Panc1 (cell line): ENCODE measurements at regions not wholly inside any gene's neighbourhood (a gene's known extent, or its start where the extent isn't known, plus 50 kb on each side); places are given as distances from the start of the nearest gene placed in this dataset.

Source experiments
- ATAC-seq: fragments of 200-7000 bp; cut with Tn5 transposase; 2 replicates; pipeline ENCODE4 v1.9.1; 2020; ENCODE audit warnings: mild to moderate bottlenecking, moderate library complexity
- BruUV-seq: library from RNA; stranded (reverse); fragments of 400-500 nt; replicated peaks from 2 replicates; lab custom pipeline; 2021; lab: Mats Ljungman, UMichigan
- CTCF ChIA-PET: fragments of 300-600 bp; sonication (Branson Sonifier 250); formaldehyde crosslinking; loops from one replicate; lab custom pipeline; 2022; ENCODE audit warnings: antibody characterized with exemption; lab: Charles Lee
- POLR2A ChIA-PET: fragments of 300-600 bp; sonication (Branson Sonifier 250); formaldehyde crosslinking; loops from one replicate; lab custom pipeline; 2022; ENCODE audit warnings: antibody characterized with exemption; lab: Charles Lee
- DNase-seq: peaks from one replicate; pipeline ENCODE4 v3.0.0-alpha.2; 2010; ENCODE audit warnings: low read depth, low spot score
- H3K27ac ChIP-seq: 2 replicates; pipeline ENCODE4 v1.5.1; 2011; ENCODE audit warnings: mild to moderate bottlenecking, low read length, inconsistent platforms
- H3K27me3 ChIP-seq: fragments of 200-500 bp; sonication (Bioruptor generic); 2 replicates; pipeline ENCODE4 v1.6.0; 2014; ENCODE audit warnings: low read length, inconsistent platforms; ENCODE audit not compliant: control insufficient read depth, insufficient read depth
- H3K36me3 ChIP-seq: fragments of 200-500 bp; sonication (Bioruptor generic); 2 replicates; pipeline ENCODE4 v1.5.1; 2014; ENCODE audit warnings: inconsistent platforms, mild to moderate bottlenecking, low read length, moderate library complexity; ENCODE audit not compliant: control insufficient read depth, insufficient read depth
- H3K4me1 ChIP-seq: 2 replicates; pipeline ENCODE4 v1.5.1; 2011; ENCODE audit warnings: inconsistent platforms, mild to moderate bottlenecking, low read length, moderate library complexity; ENCODE audit not compliant: control insufficient read depth, insufficient read depth
- H3K4me3 ChIP-seq, 2 experiments: 2 replicates each; pipeline ENCODE4 v1.5.1; 2011 to 2012; ENCODE audit warnings: low read depth in 2 of 2, low read length in 2 of 2, mild to moderate bottlenecking in 2 of 2, inconsistent platforms in 1 of 2, moderate library complexity in 1 of 2
- H3K9me3 ChIP-seq: fragments of 200-500 bp; sonication (Bioruptor generic); 2 replicates; pipeline ENCODE4 v1.5.1; 2014; ENCODE audit warnings: low read depth, mild to moderate bottlenecking, inconsistent platforms, low read length, moderate library complexity; ENCODE audit not compliant: control insufficient read depth, insufficient read depth
- CTCF ChIP-seq: fragments of 450-650 bp; IDR thresholded peaks from 2 replicates; pipeline ENCODE4 v1.5.1; 2017; ENCODE audit warnings: mild to moderate bottlenecking
- POLR2AphosphoS5 ChIP-seq: IDR thresholded peaks from 2 replicates; pipeline ENCODE4 v1.6.1; 2012; ENCODE audit warnings: mild to moderate bottlenecking, low read depth, low read length, moderate library complexity
- REST ChIP-seq, 2 experiments: IDR thresholded peaks; 2 replicates each; pipeline ENCODE4 v1.6.1; 2011 to 2012; ENCODE audit warnings: low read depth in 2 of 2, control low read depth in 1 of 2, low read length in 1 of 2, mild to moderate bottlenecking in 1 of 2, moderate library complexity in 1 of 2; ENCODE audit not compliant: insufficient read depth in 1 of 2
- SIN3A ChIP-seq: IDR thresholded peaks from 2 replicates; pipeline ENCODE4 v1.6.1; 2012; ENCODE audit warnings: low read depth, mild to moderate bottlenecking, low read length, moderate library complexity, borderline replicate concordance; ENCODE audit not compliant: insufficient read depth
- TCF7L2 ChIP-seq: IDR thresholded peaks from 2 replicates; pipeline ENCODE4 v1.6.1; 2011; ENCODE audit warnings: mild to moderate bottlenecking, low read depth, low read length, inconsistent platforms
- in situ Hi-C: cut with HindIII; loops from 2 replicates; pipeline ENCODE4 v1.10.0; 2016; ENCODE audit warnings: low sequenced_read_pairs, low pct_unique_long_range_greater_than_20kb
- intact Hi-C: fragments of 100-400 bp; cut with micrococcal nuclease; formaldehyde crosslinking; loops from one replicate; pipeline ENCODE4 v1.10.0; 2022; ENCODE audit not compliant: unreplicated experiment

DNA sequence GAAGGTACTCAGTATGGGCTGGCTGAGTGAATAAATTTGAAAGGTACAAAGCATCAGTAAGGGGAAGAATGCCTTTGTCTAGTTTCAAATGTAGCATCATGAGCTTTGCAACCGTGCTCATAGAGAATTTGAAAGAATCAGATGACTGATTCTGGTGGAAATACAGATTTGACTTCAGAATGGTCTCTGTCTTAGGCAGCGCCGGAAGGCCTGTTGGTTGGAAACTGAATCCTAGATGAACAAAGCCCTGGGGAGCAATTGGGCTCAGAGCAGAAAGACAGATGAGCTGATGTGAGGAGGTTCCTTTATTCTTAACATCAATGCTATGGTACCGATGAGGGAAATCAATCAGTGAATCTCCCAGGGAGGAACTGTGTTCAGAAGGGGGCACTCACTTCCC is 137.3 kb downstream of the SNAPC1 start:
- no peaks in the 10 kb centered on the region for H3K9me3 ChIP-seq
- ATAC-seq (no peak), DNase-seq (no peak)
- no peak overlapping the region for H3K4me3 ChIP-seq
- ChIA-PET POLR2A (no interaction called here), CTCF (no interaction called here)
- intact Hi-C loops (no loop called here), in situ Hi-C loops (no loop called here)
- TF ChIP-seq CTCF, result no peak
- no peak for TF ChIP-seq REST (IDR thresholded peaks at IDR 0.05; ENCODE audit: insufficient read depth in 1 of 2, low read depth in 2 of 2, low read length in 1 of 2)
- no peak for TF ChIP-seq POLR2AphosphoS5
- TF ChIP-seq TCF7L2, result no peak
- no peak for TF ChIP-seq SIN3A
- H3K27ac ChIP-seq, result no peak overlapping the region
- BruUV-seq, result no TSS peak
- no peaks in the 10 kb centered on the region for H3K36me3 ChIP-seq
- H3K27me3 ChIP-seq, result no peaks in the 10 kb centered on the region; the same call in 1 of the 2 replicates
- H3K4me1 ChIP-seq, result no peaks in the 10 kb centered on the region

- ChIA-PET CTCF (no interaction called here), POLR2A (no interaction called here)
- DNase-seq (no peak), ATAC-seq (no peak)
- Histone ChIP-seq H3K27ac (no peak overlapping the region), H3K4me1 (no peaks in the 10 kb centered on the region), H3K27me3 (no peaks in the 10 kb centered on the region; the same call in 1 of the 2 replicates), H3K9me3 (no peaks in the 10 kb centered on the region), H3K36me3 (no peaks in the 10 kb centered on the region), H3K4me3 (no peak overlapping the region)
- no TSS peak for BruUV-seq
- TF ChIP-seq REST (IDR thresholded peaks at IDR 0.05; ENCODE audit: insufficient read depth in 1 of 2, low read depth in 2 of 2, low read length in 1 of 2) (no peak), TCF7L2 (no peak), SIN3A (no peak), CTCF (no peak), POLR2AphosphoS5 (no peak)
- intact Hi-C loops (no loop called here), in situ Hi-C loops (no loop called here)
Observed at GRCh38 chr14:61904946-61905345, 142.7 kb downstream of the SNAPC1 start.
